Neural progenitor cell (in vitro differentiated cells): ENCODE measurements at regions not wholly inside any gene's neighbourhood (a gene's known extent, or its start where the extent isn't known, plus 50 kb on each side); places are given as distances from the start of the nearest gene placed in this dataset.

ENCODE experiments used
- DNase-seq: peaks from one replicate; pipeline ENCODE4 v3.0.0-alpha.2; 2016; ENCODE audit warnings: low spot score
- H2AFZ ChIP-seq: fragments of 200-600 bp; sonication (generic); replicated peaks from 2 replicates; pipeline ENCODE4 v1.6.1; 2016; ENCODE audit warnings: antibody characterized with exemption
- H3F3A ChIP-seq: fragments of 200-600 bp; sonication (generic); 2 replicates; pipeline ENCODE4 v1.6.1; 2016; ENCODE audit warnings: antibody characterized with exemption, low read depth
- H3K27ac ChIP-seq: fragments of 200-600 bp; sonication (generic); 2 replicates; pipeline ENCODE4 v1.5.1; 2016; ENCODE audit warnings: mild to moderate bottlenecking
- H3K27me3 ChIP-seq: fragments of 200-600 bp; sonication (generic); 2 replicates; pipeline ENCODE4 v1.6.1; 2016; ENCODE audit warnings: mild to moderate bottlenecking, moderate library complexity
- H3K36me3 ChIP-seq: fragments of 200-600 bp; sonication (generic); 2 replicates; pipeline ENCODE4 v1.5.1; 2016
- H3K4me1 ChIP-seq: fragments of 200-600 bp; sonication (generic); 2 replicates; pipeline ENCODE4 v1.6.1; 2016; ENCODE audit warnings: mixed run types
- H3K4me2 ChIP-seq: fragments of 200-600 bp; sonication (generic); 2 replicates; pipeline ENCODE4 v1.6.1; 2016
- H3K4me3 ChIP-seq: fragments of 200-600 bp; sonication (generic); 2 replicates; pipeline ENCODE4 v1.5.1; 2016
- H3K79me2 ChIP-seq: fragments of 200-600 bp; sonication (generic); 2 replicates; pipeline ENCODE4 v1.6.1; 2016; ENCODE audit warnings: low read depth
- H3K9ac ChIP-seq: fragments of 200-600 bp; sonication (generic); 2 replicates; pipeline ENCODE4 v1.6.1; 2016
- H3K9me3 ChIP-seq: fragments of 200-600 bp; sonication (generic); 2 replicates; pipeline ENCODE4 v1.5.1; 2016; ENCODE audit warnings: low read depth
- H4K20me1 ChIP-seq: fragments of 200-600 bp; sonication (generic); 2 replicates; pipeline ENCODE4 v1.6.1; 2016; ENCODE audit warnings: low read depth
- H3K27ac Mint-ChIP-seq: 3 replicates; pipeline ENCODE4 v1.8.0; 2021; ENCODE audit warnings: mixed read lengths
- H3K27me3 Mint-ChIP-seq: 2 replicates; pipeline ENCODE4 v1.8.0; 2022; ENCODE audit warnings: low read depth, mild to moderate bottlenecking, inconsistent platforms, moderate library complexity, mixed read lengths; ENCODE audit not compliant: insufficient read depth
- H3K36me3 Mint-ChIP-seq: 3 replicates; pipeline ENCODE4 v1.8.0; 2021; ENCODE audit warnings: mixed read lengths
- H3K4me1 Mint-ChIP-seq: 3 replicates; pipeline ENCODE4 v1.8.0; 2021; ENCODE audit warnings: mixed read lengths
- H3K4me3 Mint-ChIP-seq: 3 replicates; pipeline ENCODE4 v1.8.0; 2021; ENCODE audit warnings: mild to moderate bottlenecking, moderate library complexity, mixed read lengths
- H3K9me3 Mint-ChIP-seq: 3 replicates; pipeline ENCODE4 v1.8.0; 2020; ENCODE audit warnings: mixed read lengths
- CTCF ChIP-seq: fragments of 200-600 bp; sonication (generic); IDR thresholded peaks from 2 replicates; pipeline ENCODE4 v1.5.1; 2017; ENCODE audit warnings: antibody characterized with exemption, mild to moderate bottlenecking
- EZH2 ChIP-seq: fragments of 200-600 bp; sonication (generic); IDR thresholded peaks from 2 replicates; pipeline ENCODE4 v1.6.1; 2017; ENCODE audit warnings: antibody characterized with exemption, mild to moderate bottlenecking, moderate library complexity
- EZH2phosphoT487 ChIP-seq: fragments of 200-600 bp; sonication (generic); IDR thresholded peaks from 2 replicates; pipeline ENCODE4 v1.6.1; 2017; ENCODE audit warnings: antibody characterized with exemption

GRCh38 chr5:158165647-158166046 lies 306.7 kb upstream of the CLINT1 start:
- H2AFZ ChIP-seq, result no peak overlapping the region
- Mint-ChIP-seq H3K4me3 (no peak overlapping the region), H3K27me3 (peaks cover 3% of the 10 kb centered on the region), H3K4me1 (peaks cover 12% of the 10 kb centered on the region), H3K36me3 (no peaks in the 10 kb centered on the region), H3K27ac (peak overlapping the region; percentile 79), H3K9me3 (no peaks in the 10 kb centered on the region)
- H3K4me2 ChIP-seq, result no peak overlapping the region
- H3K27me3 ChIP-seq, result no peaks in the 10 kb centered on the region
- DNase-seq, result no peak
- H3K4me1 ChIP-seq, result peaks cover 7% of the 10 kb centered on the region
- no peaks in the 10 kb centered on the region for H3K36me3 ChIP-seq
- TF ChIP-seq CTCF, result peak; percentile 17
- no peak for TF ChIP-seq EZH2phosphoT487
- TF ChIP-seq EZH2, result no peak
- H4K20me1 ChIP-seq, result no peaks in the 10 kb centered on the region
- H3K79me2 ChIP-seq, result no peaks in the 10 kb centered on the region
- H3K9ac ChIP-seq, result no peak overlapping the region
- no peaks in the 10 kb centered on the region for H3F3A ChIP-seq
- no peak overlapping the region for H3K4me3 ChIP-seq
- no peak overlapping the region for H3K27ac ChIP-seq
- H3K9me3 ChIP-seq, result no peaks in the 10 kb centered on the region

- no peak for DNase-seq
- no peak overlapping the region for H3K9ac ChIP-seq
- Mint-ChIP-seq H3K4me1 (peaks cover 15% of the 10 kb centered on the region), H3K27me3 (peaks cover 6% of the 10 kb centered on the region), H3K36me3 (no peaks in the 10 kb centered on the region), H3K27ac (no peak overlapping the region), H3K9me3 (no peaks in the 10 kb centered on the region), H3K4me3 (no peak overlapping the region)
- peaks cover 7% of the 10 kb centered on the region for H3K4me1 ChIP-seq
- no peaks in the 10 kb centered on the region for H3K9me3 ChIP-seq
- H3F3A ChIP-seq, result no peaks in the 10 kb centered on the region
- no peaks in the 10 kb centered on the region for H3K36me3 ChIP-seq
- no peaks in the 10 kb centered on the region for H4K20me1 ChIP-seq
- H3K27ac ChIP-seq, result no peak overlapping the region
- H3K79me2 ChIP-seq, result no peaks in the 10 kb centered on the region
- H3K27me3 ChIP-seq, result no peaks in the 10 kb centered on the region
- TF ChIP-seq CTCF (no peak), EZH2 (no peak), EZH2phosphoT487 (no peak)
- no peak overlapping the region for H2AFZ ChIP-seq
- no peak overlapping the region for H3K4me2 ChIP-seq
- no peak overlapping the region for H3K4me3 ChIP-seq
Measured at GRCh38 chr5:158164296-158165047, 305.5 kb upstream of the CLINT1 start.

GRCh38 chr5:158163451-158164295 lies 304.7 kb upstream of the CLINT1 start:
- H3K4me2 ChIP-seq, result no peak overlapping the region
- H3K9me3 Mint-ChIP-seq, result no peaks in the 10 kb centered on the region
- H3K27me3 ChIP-seq, result no peaks in the 10 kb centered on the region
- H3K27ac ChIP-seq, result no peak overlapping the region
- H3K4me3 Mint-ChIP-seq, result no peak overlapping the region
- H3K4me1 ChIP-seq, result peaks cover 7% of the 10 kb centered on the region
- no peaks in the 10 kb centered on the region for H4K20me1 ChIP-seq
- H3K36me3 Mint-ChIP-seq, result no peaks in the 10 kb centered on the region
- no peaks in the 10 kb centered on the region for H3K9me3 ChIP-seq
- no peak overlapping the region for H3K9ac ChIP-seq
- H3K4me3 ChIP-seq, result no peak overlapping the region
- no peak overlapping the region for H2AFZ ChIP-seq
- H3K79me2 ChIP-seq, result no peaks in the 10 kb centered on the region
- peaks cover 20% of the 10 kb centered on the region for H3K4me1 Mint-ChIP-seq
- TF ChIP-seq CTCF (no peak), EZH2phosphoT487 (no peak), EZH2 (no peak)
- H3K27me3 Mint-ChIP-seq, result peaks cover 6% of the 10 kb centered on the region
- DNase-seq, result no peak
- H3K27ac Mint-ChIP-seq, result no peak overlapping the region
- no peaks in the 10 kb centered on the region for H3K36me3 ChIP-seq
- no peaks in the 10 kb centered on the region for H3F3A ChIP-seq
